GM20000 (cell line): ENCODE measurements at regions not wholly inside any gene's neighbourhood (a gene's known extent, or its start where the extent isn't known, plus 50 kb on each side); places are given as distances from the start of the nearest gene placed in this dataset.

Source experiments
- DNase-seq: peaks from one replicate; pipeline ENCODE4 v3.0.0; 2012; ENCODE audit warnings: low spot score
- TF ChIP-seq, protein P1 (sequence below): IDR thresholded peaks from 2 replicates; pipeline ENCODE4 v1.5.1; 2012; ENCODE audit warnings: mild to moderate bottlenecking, control low read depth; ENCODE audit errors: extremely low read depth, missing control alignments

- TF ChIP-seq, protein P1, sequence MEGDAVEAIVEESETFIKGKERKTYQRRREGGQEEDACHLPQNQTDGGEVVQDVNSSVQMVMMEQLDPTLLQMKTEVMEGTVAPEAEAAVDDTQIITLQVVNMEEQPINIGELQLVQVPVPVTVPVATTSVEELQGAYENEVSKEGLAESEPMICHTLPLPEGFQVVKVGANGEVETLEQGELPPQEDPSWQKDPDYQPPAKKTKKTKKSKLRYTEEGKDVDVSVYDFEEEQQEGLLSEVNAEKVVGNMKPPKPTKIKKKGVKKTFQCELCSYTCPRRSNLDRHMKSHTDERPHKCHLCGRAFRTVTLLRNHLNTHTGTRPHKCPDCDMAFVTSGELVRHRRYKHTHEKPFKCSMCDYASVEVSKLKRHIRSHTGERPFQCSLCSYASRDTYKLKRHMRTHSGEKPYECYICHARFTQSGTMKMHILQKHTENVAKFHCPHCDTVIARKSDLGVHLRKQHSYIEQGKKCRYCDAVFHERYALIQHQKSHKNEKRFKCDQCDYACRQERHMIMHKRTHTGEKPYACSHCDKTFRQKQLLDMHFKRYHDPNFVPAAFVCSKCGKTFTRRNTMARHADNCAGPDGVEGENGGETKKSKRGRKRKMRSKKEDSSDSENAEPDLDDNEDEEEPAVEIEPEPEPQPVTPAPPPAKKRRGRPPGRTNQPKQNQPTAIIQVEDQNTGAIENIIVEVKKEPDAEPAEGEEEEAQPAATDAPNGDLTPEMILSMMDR = no peak
- DNase-seq = no peak
These were observed 251.2 kb upstream of the RAB6C start for GRCh38 chr2:129728035-129728972.

DNA sequence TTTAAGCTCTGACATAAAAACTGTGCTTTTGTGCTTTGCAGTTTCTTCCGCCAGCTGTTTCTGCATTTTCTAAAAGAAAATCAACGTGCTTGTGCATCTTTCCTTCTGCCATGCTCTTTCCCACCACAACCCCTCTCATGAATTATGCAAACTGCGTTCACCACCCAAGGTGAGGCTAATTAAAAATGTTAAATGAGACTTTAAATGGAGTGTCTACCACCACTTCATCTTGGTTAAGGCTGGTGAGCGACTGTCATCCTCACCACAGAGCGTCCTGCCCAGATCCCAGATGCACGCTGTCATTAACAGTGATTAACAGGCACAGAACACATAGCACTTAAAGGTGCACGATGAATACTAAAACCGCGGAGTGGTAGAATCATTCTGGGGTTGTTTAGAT lies 250.5 kb upstream of the RAB6C start:
- TF ChIP-seq, protein P1 = no peak
- DNase-seq = no peak

DNA sequence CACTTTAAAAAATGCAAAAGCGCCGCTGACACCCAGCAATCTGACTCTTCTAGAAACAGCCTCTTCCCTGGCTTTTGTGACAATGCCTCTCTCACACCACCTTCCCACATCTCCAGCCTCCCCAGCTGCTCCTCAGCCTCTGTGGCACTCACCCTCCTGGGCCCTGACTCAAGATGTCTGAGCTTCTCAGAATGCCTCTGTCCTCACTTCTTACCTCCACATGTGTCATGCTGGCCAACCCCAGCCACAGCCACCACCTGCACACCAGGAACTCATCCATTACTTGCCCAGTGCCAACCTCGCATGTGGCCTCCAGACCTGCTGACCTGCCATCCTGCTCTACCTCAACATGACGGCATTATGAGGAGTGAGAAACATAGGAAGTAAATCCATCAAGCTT lies 249.8 kb upstream of the RAB6C start:
- DNase-seq = no peak
- TF ChIP-seq, protein P1 = no peak

- TF ChIP-seq, protein P1 = no peak
- no peak for DNase-seq
These were observed 248.5 kb upstream of the RAB6C start for GRCh38 chr2:129730979-129731378.

DNA sequence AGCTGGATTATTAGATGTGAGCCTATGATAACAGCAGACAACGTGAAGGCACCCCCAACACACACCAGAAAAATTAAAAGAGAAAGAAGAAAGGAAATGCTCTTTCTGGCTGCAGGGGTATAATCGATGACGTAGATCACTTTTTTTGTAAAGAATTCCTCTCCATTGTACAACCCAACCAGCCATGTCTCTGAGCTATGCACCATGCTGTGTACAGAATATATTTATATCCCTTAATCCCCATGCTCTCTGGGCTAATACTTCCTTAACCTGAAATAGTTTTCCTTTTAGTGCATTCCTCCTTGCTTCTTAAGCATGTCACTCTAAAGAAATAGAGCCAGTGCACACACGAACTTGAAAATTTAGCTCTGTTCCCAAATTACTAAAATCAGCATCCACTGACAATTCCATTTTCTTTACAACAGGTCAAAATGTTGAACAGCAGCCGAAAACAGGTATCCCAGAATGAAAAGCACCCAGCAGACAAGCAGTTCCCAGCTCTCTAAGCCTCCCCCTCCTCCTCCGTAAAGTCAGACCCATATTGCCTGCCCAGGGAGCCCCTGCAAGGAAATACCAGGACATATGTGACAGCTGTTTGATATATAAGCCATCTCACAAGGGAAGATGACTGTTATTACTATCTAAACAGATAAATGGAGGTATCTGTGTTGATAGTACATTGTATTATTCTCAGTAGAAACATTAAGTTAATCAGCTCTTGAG lies 247.4 kb upstream of the RAB6C start:
- DNase-seq = no peak
- TF ChIP-seq, protein P1 = no peak

- DNase-seq = no peak
- TF ChIP-seq, protein P1 = no peak
These were observed 246.8 kb upstream of the RAB6C start for GRCh38 chr2:129732630-129733026.

GRCh38 chr2:129733041-129733440 lies 246.4 kb upstream of the RAB6C start:
- no peak for DNase-seq
- TF ChIP-seq, protein P1 = no peak
